22Rv1 (cell line): ENCODE measurements at regions not wholly inside any gene's neighbourhood (a gene's known extent, or its start where the extent isn't known, plus 50 kb on each side); places are given as distances from the start of the nearest gene placed in this dataset.

Experiments
- CTCF ChIP-seq: fragments of 450-650 bp; IDR thresholded peaks from 2 replicates; pipeline ENCODE4 v1.5.1; 2017; ENCODE audit warnings: mild to moderate bottlenecking
- ZFX ChIP-seq: fragments of 450-650 bp; IDR thresholded peaks from 2 replicates; pipeline ENCODE4 v1.6.1; 2017; ENCODE audit warnings: antibody characterized with exemption, borderline replicate concordance

GRCh38 chr4:187191676-187192075 is 468.0 kb upstream of the FAT1 start:
- no peak for TF ChIP-seq CTCF
- no peak for TF ChIP-seq ZFX
